Sigmoid colon (tissue), 6 donors: ENCODE measurements at regions not wholly inside any gene's neighbourhood (a gene's known extent, or its start where the extent isn't known, plus 50 kb on each side); places are given as distances from the start of the nearest gene placed in this dataset.

Experiments
- DNase-seq: peaks from one replicate; pipeline ENCODE4 v3.0.0-alpha.2; 2019
- H3K27ac ChIP-seq, 4 donors: fragments of 200-600 bp; sonication (generic); one replicate each; pipeline ENCODE4 v1.5.1; 2016 to 2019; ENCODE audit warnings: mild to moderate bottlenecking in 1 of 4
- H3K27me3 ChIP-seq, 3 donors: fragments of 200-600 bp; sonication (generic); one replicate each; pipeline ENCODE4 v1.5.1; 2019; ENCODE audit warnings: mild to moderate bottlenecking in 1 of 3
- H3K36me3 ChIP-seq, 4 donors: fragments of 200-600 bp; sonication (generic); one replicate each; pipeline ENCODE4 v1.5.1; 2016 to 2019
- H3K4me1 ChIP-seq, 4 donors: fragments of 200-600 bp; sonication (generic); one replicate each; pipeline ENCODE4 v1.5.1; 2017 to 2019
- H3K4me3 ChIP-seq, 4 donors: fragments of 200-600 bp; sonication (generic); one replicate each; pipeline ENCODE4 v1.5.1; 2017 to 2019; ENCODE audit warnings: mild to moderate bottlenecking in 2 of 4, moderate library complexity in 1 of 4
- H3K9me3 ChIP-seq, 4 donors: fragments of 200-600 bp in 3 of 4; sonication (generic) in 3 of 4; one replicate each; pipeline versions ENCODE4 v1.5.1 to v1.6.1; 2013 to 2019
- EP300 ChIP-seq, 4 donors: sonication (generic); formaldehyde crosslinking; IDR thresholded peaks; one replicate each; pipeline ENCODE4 v1.6.1; 2017; ENCODE audit warnings: antibody characterized with exemption in 4 of 4
- POLR2A ChIP-seq, 2 donors: fragments of 450-650 bp; IDR thresholded peaks; one replicate each; pipeline ENCODE4 v1.6.1; 2016; ENCODE audit warnings: antibody characterized with exemption in 2 of 2, mild to moderate bottlenecking in 2 of 2, moderate library complexity in 2 of 2
- POLR2AphosphoS5 ChIP-seq, 4 donors: sonication (generic); formaldehyde crosslinking; IDR thresholded peaks; one replicate each; pipeline ENCODE4 v1.6.1; 2017; ENCODE audit warnings: antibody characterized with exemption in 4 of 4
- WGBS, 2 donors: extraction: QIAGEN DNeasy Blood & Tissue Kit; methylation state at CpG; one replicate each; pipeline ENCODE4 v1.1.7; 2013; 5-methylcytosine and 5-hydroxymethylcytosine counted together
- intact Hi-C: fragments of 100-400 bp; cut with DNase I; formaldehyde crosslinking; loops from one replicate; pipeline ENCODE4 v1.15.1; 2023
- TF ChIP-seq, protein P1 (sequence below), 4 experiments: fragments of 450-650 bp in 3 of 4; fragments of 200-600 bp in 1 of 4; IDR thresholded peaks; one replicate each; pipeline ENCODE4 v1.5.1; 2016 to 2019; ENCODE audit warnings: antibody characterized with exemption in 4 of 4, mild to moderate bottlenecking in 3 of 4, moderate library complexity in 2 of 4
- donor health status: healthy with polysubstance abuse.
- donor health status: healthy.

DNA sequence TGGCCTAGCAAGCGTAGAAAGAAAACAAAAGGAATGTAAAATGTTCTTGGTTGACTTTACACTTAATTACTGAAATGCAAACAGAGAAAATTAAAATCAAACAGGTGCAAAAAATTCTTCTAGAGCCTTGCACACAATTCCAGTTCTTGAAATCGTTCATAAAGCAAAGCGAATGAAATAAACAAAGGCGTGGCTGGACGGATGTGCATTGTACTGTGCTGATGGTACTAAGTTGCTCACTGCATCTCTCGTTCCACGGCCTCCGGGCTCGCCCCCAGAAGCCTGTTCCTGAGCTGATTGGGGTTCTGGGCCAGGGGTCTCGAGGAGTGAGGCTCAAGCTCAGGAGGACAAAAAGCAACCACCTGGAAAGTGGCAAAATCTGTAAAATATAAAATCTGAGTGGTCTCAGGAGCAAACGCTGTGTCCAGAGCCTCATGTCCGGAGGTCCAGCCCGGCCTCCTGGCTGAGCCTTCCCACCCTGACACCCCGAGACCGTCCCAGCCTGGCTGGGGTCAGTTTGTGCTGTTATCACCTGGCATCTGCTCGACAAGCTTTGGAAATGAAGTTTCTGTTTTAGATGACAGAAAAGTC is 71.3 kb downstream of the TTLL2 start:
- Histone ChIP-seq H3K9me3 (no peaks in the 10 kb centered on the region), H3K27me3 (no peaks in the 10 kb centered on the region), H3K36me3 (no peaks in the 10 kb centered on the region), H3K4me1 (peaks cover 0 to 6% (median 0%) of the 10 kb centered on the region in 4 donors), H3K4me3 (no peak overlapping the region), H3K27ac (no peak overlapping the region)
- DNase-seq = no peak
- intact Hi-C loops = no loop called here
- no peak for TF ChIP-seq EP300 (IDR thresholded peaks at IDR 0.05)
- no peak for TF ChIP-seq POLR2A (IDR thresholded peaks at IDR 0.05)
- no peak for TF ChIP-seq POLR2AphosphoS5 (IDR thresholded peaks at IDR 0.05)
- TF ChIP-seq, protein P1, sequence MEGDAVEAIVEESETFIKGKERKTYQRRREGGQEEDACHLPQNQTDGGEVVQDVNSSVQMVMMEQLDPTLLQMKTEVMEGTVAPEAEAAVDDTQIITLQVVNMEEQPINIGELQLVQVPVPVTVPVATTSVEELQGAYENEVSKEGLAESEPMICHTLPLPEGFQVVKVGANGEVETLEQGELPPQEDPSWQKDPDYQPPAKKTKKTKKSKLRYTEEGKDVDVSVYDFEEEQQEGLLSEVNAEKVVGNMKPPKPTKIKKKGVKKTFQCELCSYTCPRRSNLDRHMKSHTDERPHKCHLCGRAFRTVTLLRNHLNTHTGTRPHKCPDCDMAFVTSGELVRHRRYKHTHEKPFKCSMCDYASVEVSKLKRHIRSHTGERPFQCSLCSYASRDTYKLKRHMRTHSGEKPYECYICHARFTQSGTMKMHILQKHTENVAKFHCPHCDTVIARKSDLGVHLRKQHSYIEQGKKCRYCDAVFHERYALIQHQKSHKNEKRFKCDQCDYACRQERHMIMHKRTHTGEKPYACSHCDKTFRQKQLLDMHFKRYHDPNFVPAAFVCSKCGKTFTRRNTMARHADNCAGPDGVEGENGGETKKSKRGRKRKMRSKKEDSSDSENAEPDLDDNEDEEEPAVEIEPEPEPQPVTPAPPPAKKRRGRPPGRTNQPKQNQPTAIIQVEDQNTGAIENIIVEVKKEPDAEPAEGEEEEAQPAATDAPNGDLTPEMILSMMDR (IDR thresholded peaks at IDR 0.05) = no peak
- 29 to 68% methylated on average over 16 of the region's 16 CpGs for WGBS, 2 donors

DNA sequence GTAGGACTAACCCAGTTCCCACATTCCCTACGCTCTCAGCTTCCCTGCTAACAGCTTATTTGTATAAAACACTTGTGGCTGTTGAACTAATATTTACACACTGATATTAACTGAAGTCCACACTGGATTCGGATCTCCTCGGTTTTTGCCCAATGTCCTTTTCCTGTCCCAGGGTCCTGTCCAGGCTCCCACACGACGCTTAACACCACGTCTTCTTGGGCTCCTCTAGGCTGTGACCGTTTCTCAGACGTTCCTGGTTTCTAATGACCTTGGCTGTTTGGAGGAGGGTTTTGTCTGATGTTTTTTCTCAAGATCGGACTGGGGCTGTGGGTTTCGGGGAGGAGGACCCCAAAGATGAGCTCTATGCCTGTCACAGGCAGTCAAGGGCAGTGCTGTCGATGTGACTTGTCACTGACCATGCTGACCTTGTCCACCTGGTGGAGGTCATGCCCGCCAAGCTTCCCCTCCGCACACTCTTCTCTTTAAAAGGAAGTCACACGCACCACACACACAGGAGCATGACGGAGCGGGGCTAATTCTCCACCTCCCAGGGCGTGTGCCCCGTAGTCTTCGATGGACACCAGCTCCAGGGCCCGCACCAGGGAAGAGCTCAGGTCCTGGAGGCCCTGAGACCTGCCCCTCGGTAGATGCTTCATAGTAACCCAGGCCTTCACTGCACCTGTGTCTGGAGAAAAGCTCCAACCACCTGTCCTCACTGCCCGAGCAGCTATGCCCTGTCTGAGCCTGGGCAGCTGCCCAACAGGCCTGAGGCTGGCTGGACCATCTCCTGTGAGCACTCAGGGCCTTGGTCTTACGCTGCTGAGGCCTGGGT is 72.0 kb downstream of the TTLL2 start:
- TF ChIP-seq POLR2A (IDR thresholded peaks at IDR 0.05) (no peak), POLR2AphosphoS5 (IDR thresholded peaks at IDR 0.05) (no peak), EP300 (IDR thresholded peaks at IDR 0.05) (no peak)
- H3K27ac ChIP-seq = no peak overlapping the region
- H3K27me3 ChIP-seq = peaks cover 0 to 6% (median 0%) of the 10 kb centered on the region in 3 donors
- H3K4me1 ChIP-seq = peaks cover 0 to 6% (median 0%) of the 10 kb centered on the region in 4 donors
- H3K36me3 ChIP-seq = no peaks in the 10 kb centered on the region
- H3K4me3 ChIP-seq = no peak overlapping the region
- no peak for DNase-seq
- no peaks in the 10 kb centered on the region for H3K9me3 ChIP-seq
- WGBS, 2 donors = 84 to 85% methylated on average over 23 of the region's 23 CpGs
- intact Hi-C loops = no loop called here

DNA sequence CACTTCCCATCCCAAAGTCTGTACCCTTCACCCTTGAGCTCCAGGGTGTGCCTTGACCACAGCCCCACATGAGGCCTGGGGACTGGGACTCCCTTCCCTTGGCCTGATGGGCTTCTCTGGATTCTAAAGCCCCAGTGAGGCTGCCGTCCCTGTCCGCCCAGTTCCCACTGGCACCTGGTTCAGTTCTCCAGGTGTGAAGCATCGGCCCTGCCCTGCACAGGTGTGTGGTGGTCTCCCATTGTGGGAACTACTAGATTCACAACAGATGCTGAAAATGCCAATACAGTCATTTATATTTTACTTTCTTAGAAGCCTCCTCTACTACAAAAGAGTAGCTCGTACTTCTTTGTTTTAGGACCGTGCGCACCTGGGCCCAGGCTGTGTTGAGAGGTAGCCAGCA is 72.8 kb downstream of the TTLL2 start:
- no peak overlapping the region for H3K27ac ChIP-seq
- H3K27me3 ChIP-seq = peaks cover 0 to 7% (median 0%) of the 10 kb centered on the region in 3 donors
- H3K4me1 ChIP-seq = peaks cover 0 to 6% (median 0%) of the 10 kb centered on the region in 4 donors
- no peak overlapping the region for H3K4me3 ChIP-seq
- no peaks in the 10 kb centered on the region for H3K36me3 ChIP-seq
- no peak for DNase-seq
- intact Hi-C loops = no loop called here
- H3K9me3 ChIP-seq = no peaks in the 10 kb centered on the region
- 94 to 97% methylated on average over 6 of the region's 6 CpGs for WGBS, 2 donors
- TF ChIP-seq POLR2AphosphoS5 (IDR thresholded peaks at IDR 0.05) (no peak), POLR2A (IDR thresholded peaks at IDR 0.05) (no peak), EP300 (IDR thresholded peaks at IDR 0.05) (no peak)
- TF ChIP-seq, protein P1 (IDR thresholded peaks at IDR 0.05) = no peak

DNA sequence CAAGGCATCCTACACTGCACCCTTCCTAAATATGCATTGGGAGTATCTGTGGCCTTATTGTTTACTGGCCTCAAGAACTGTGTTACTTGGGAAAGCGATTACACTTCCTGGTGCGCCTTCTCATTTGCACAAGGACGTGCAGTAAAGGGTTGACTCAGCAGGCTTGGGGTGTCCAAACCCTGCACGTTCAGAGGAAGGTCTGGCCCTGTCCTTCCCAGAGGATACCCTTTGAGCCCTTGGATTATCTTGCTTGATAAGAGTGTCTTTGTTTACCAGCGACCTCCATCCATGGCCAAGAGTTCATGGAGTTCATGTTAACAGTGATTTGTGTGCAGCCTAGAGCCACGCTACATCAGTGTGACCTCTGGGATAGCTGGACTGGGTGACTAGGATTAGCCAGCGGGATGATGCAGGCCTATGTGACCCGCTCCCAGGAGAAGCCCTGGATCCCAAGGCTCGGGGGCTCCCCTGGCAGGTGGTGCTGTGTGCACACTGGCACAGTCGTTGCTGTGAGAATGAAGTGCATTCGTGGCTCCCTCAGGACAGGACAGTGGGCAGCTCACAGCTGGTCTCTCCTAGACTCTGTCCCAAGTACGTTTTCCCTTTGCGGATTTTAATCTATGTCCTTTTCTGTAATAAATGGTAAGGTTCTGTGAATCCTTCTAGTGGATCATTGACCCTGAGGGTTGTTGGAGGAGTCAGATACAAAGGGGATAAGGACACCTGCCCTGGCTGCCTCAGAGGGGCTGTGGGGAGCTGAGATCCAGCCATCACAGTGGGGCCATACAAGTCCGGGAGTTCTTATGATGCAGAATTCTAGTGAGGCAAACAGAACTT is 73.5 kb downstream of the TTLL2 start:
- 73 to 85% methylated on average over 14 of the region's 14 CpGs for WGBS, 2 donors
- Histone ChIP-seq H3K4me1 (peaks cover 0 to 6% (median 0%) of the 10 kb centered on the region in 4 donors), H3K4me3 (no peak overlapping the region), H3K27ac (no peak overlapping the region), H3K9me3 (no peaks in the 10 kb centered on the region), H3K27me3 (peaks cover 0 to 7% (median 0%) of the 10 kb centered on the region in 3 donors), H3K36me3 (no peaks in the 10 kb centered on the region)
- no peak for TF ChIP-seq POLR2AphosphoS5 (IDR thresholded peaks at IDR 0.05)
- TF ChIP-seq, protein P1 (IDR thresholded peaks at IDR 0.05) = no peak
- no peak for TF ChIP-seq EP300 (IDR thresholded peaks at IDR 0.05)
- no peak for TF ChIP-seq POLR2A (IDR thresholded peaks at IDR 0.05)
- intact Hi-C loops = no loop called here
- no peak for DNase-seq

DNA sequence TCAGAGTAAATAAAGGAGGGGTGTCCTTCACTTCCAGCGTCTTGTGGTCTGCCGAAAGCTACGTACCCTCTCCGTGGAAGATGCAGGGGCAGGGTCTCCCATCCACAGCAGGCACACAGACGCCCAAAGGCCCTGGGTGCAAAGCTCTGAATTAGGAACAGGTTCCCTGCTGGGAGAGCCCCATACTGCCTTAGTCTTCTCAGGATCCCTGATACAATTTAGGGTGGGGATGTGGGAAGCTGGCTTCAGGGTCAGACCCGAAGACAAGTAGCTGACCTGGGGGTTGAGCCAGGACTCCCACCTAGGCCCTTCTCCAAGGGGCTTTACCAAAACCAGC is 74.1 kb downstream of the TTLL2 start:
- Histone ChIP-seq H3K4me1 (peaks cover 0 to 4% (median 0%) of the 10 kb centered on the region in 4 donors), H3K27me3 (peaks cover 0 to 7% (median 0%) of the 10 kb centered on the region in 3 donors), H3K27ac (no peak overlapping the region), H3K4me3 (no peak overlapping the region), H3K36me3 (no peaks in the 10 kb centered on the region), H3K9me3 (no peaks in the 10 kb centered on the region)
- 86 to 91% methylated on average over 6 of the region's 6 CpGs for WGBS, 2 donors
- TF ChIP-seq, protein P1 (IDR thresholded peaks at IDR 0.05) = no peak
- TF ChIP-seq EP300 (IDR thresholded peaks at IDR 0.05) (no peak), POLR2A (IDR thresholded peaks at IDR 0.05) (no peak)
- no peak for DNase-seq
- intact Hi-C loops = no loop called here
